Uterus (tissue), 3 donors: ENCODE measurements at regions not wholly inside any gene's neighbourhood (a gene's known extent, or its start where the extent isn't known, plus 50 kb on each side); places are given as distances from the start of the nearest gene placed in this dataset.

Experiments
- DNase-seq, 2 donors: peaks; one replicate each; pipeline ENCODE4 v3.0.0-alpha.2; 2019 to 2020
- H3K27ac ChIP-seq, 2 donors: fragments of 200-600 bp; sonication (generic); 1 replicate in 1 of 2; 2 replicates in 1 of 2; pipeline ENCODE4 v1.5.1; 2016 to 2018
- H3K27me3 ChIP-seq, 2 donors: fragments of 200-600 bp; sonication (generic); one replicate each; pipeline ENCODE4 v1.5.1; 2018 to 2019; ENCODE audit warnings: control low read depth in 1 of 2
- H3K36me3 ChIP-seq, 2 donors: fragments of 200-600 bp; sonication (generic); one replicate each; pipeline ENCODE4 v1.5.1; 2019; ENCODE audit warnings: control low read depth in 1 of 2
- H3K4me1 ChIP-seq, 2 donors: fragments of 200-600 bp; sonication (generic); one replicate each; pipeline ENCODE4 v1.5.1; 2018 to 2019; ENCODE audit warnings: control low read depth in 1 of 2
- H3K4me3 ChIP-seq, 2 donors: fragments of 200-600 bp; sonication (generic); 1 replicate in 1 of 2; 2 replicates in 1 of 2; pipeline ENCODE4 v1.5.1; 2018 to 2019; ENCODE audit warnings: mild to moderate bottlenecking in 1 of 2
- H3K9me3 ChIP-seq, 2 donors: fragments of 200-600 bp; sonication (generic); one replicate each; pipeline ENCODE4 v1.5.1; 2019; ENCODE audit warnings: control low read depth in 1 of 2
- CTCF ChIP-seq, 4 experiments: fragments of 200-600 bp in 2 of 4; fragments of 450-650 bp in 2 of 4; sonication (generic) in 2 of 4; IDR thresholded peaks; one replicate each; pipeline ENCODE4 v1.5.1; 2016 to 2019; ENCODE audit warnings: antibody characterized with exemption in 4 of 4, mild to moderate bottlenecking in 2 of 4, moderate library complexity in 1 of 4
- POLR2A ChIP-seq, 2 donors: fragments of 450-650 bp; IDR thresholded peaks; one replicate each; pipeline ENCODE4 v1.6.1; 2016; ENCODE audit warnings: antibody characterized with exemption in 2 of 2, mild to moderate bottlenecking in 1 of 2, moderate library complexity in 1 of 2
- intact Hi-C: fragments of 100-400 bp; cut with DNase I; formaldehyde crosslinking; loops from one replicate; pipeline ENCODE4 v1.15.1; 2023; ENCODE audit warnings: low total_unique reads
- donor health status: DM: yes; HTN: yes; CAD: no.

GRCh38 chr2:78465707-78466106, 559.8 kb upstream of the REG3G start:
- no peaks in the 10 kb centered on the region for H3K27me3 ChIP-seq
- H3K36me3 ChIP-seq = no peaks in the 10 kb centered on the region
- DNase-seq = no peak
- no peak overlapping the region for H3K27ac ChIP-seq
- no peaks in the 10 kb centered on the region for H3K4me1 ChIP-seq
- H3K4me3 ChIP-seq = no peak overlapping the region
- no peaks in the 10 kb centered on the region for H3K9me3 ChIP-seq
- intact Hi-C loops = no loop called here
- TF ChIP-seq POLR2A (IDR thresholded peaks at IDR 0.05) = no peak
- TF ChIP-seq CTCF (IDR thresholded peaks at IDR 0.05) = no peak

- no peaks in the 10 kb centered on the region for H3K36me3 ChIP-seq
- DNase-seq = no peak
- intact Hi-C loops = no loop called here
- no peaks in the 10 kb centered on the region for H3K9me3 ChIP-seq
- no peak overlapping the region for H3K27ac ChIP-seq
- TF ChIP-seq CTCF (IDR thresholded peaks at IDR 0.05) (no peak), POLR2A (IDR thresholded peaks at IDR 0.05) (no peak)
- H3K27me3 ChIP-seq = no peaks in the 10 kb centered on the region
- H3K4me1 ChIP-seq = no peaks in the 10 kb centered on the region
- H3K4me3 ChIP-seq = no peak overlapping the region
These were observed 548.8 kb upstream of the REG3G start for GRCh38 chr2:78476619-78477229.

- H3K27me3 ChIP-seq = no peaks in the 10 kb centered on the region
- H3K36me3 ChIP-seq = no peaks in the 10 kb centered on the region
- no peak for DNase-seq
- no peaks in the 10 kb centered on the region for H3K9me3 ChIP-seq
- intact Hi-C loops = no loop called here
- H3K4me3 ChIP-seq = no peak overlapping the region
- H3K4me1 ChIP-seq = no peaks in the 10 kb centered on the region
- TF ChIP-seq POLR2A (IDR thresholded peaks at IDR 0.05) (no peak), CTCF (IDR thresholded peaks at IDR 0.05) (no peak)
- no peak overlapping the region for H3K27ac ChIP-seq
These were observed 538.9 kb upstream of the REG3G start for GRCh38 chr2:78486565-78486964.

GRCh38 chr2:78498125-78498524, 527.4 kb upstream of the REG3G start:
- DNase-seq = no peak
- Histone ChIP-seq H3K27ac (no peak overlapping the region), H3K9me3 (no peaks in the 10 kb centered on the region), H3K36me3 (no peaks in the 10 kb centered on the region), H3K4me3 (no peak overlapping the region), H3K4me1 (no peaks in the 10 kb centered on the region), H3K27me3 (no peaks in the 10 kb centered on the region)
- intact Hi-C loops = no loop called here
- no peak for TF ChIP-seq POLR2A (IDR thresholded peaks at IDR 0.05)
- no peak for TF ChIP-seq CTCF (IDR thresholded peaks at IDR 0.05)

GRCh38 chr2:78506301-78506700, 519.2 kb upstream of the REG3G start:
- intact Hi-C loops = no loop called here
- H3K4me3 ChIP-seq = no peak overlapping the region

More at GRCh38 chr2:78506301-78506700, 519.2 kb upstream of the REG3G start:
- Histone ChIP-seq H3K4me1 (no peaks in the 10 kb centered on the region), H3K27me3 (no peaks in the 10 kb centered on the region), H3K27ac (no peak overlapping the region), H3K9me3 (no peaks in the 10 kb centered on the region), H3K36me3 (no peaks in the 10 kb centered on the region)
- no peak for DNase-seq
- no peak for TF ChIP-seq POLR2A (IDR thresholded peaks at IDR 0.05)
- TF ChIP-seq CTCF (IDR thresholded peaks at IDR 0.05) = no peak
